HG03521 (cell line): ENCODE measurements at regions not wholly inside any gene's neighbourhood (a gene's known extent, or its start where the extent isn't known, plus 50 kb on each side); places are given as distances from the start of the nearest gene placed in this dataset.
"Not testable (repeated sequence)": the region's sequence is repeated elsewhere in the genome, so short reads cannot be mapped to it uniquely, and the experiment has no call there.

Experiments
- ATAC-seq: cut with Tn5 transposase; IDR thresholded peaks from one replicate; pipeline ENCODE4 v1.9.1; 2021; ENCODE audit warnings: mild to moderate bottlenecking, moderate library complexity; ENCODE audit not compliant: unreplicated experiment

DNA sequence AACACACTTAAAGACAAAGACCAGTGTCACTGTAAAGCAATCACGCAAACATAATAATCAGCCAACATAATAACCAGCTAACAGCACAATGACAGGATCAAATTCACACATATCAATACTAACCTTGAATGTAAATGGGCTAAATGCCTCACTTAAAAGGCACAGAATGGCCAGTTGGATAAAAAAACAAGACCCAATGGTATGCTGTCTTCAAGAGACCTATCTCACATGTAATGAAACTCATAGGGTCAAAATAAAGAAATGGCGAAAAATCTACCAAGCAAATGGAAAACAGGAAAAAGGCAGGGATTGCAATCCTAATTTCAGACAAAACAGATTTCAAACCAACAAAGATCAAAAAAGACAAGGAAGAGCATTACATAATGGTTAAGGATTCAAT, 78.2 kb upstream of the RAB12 start:
- not testable (repeated sequence) for ATAC-seq

DNA sequence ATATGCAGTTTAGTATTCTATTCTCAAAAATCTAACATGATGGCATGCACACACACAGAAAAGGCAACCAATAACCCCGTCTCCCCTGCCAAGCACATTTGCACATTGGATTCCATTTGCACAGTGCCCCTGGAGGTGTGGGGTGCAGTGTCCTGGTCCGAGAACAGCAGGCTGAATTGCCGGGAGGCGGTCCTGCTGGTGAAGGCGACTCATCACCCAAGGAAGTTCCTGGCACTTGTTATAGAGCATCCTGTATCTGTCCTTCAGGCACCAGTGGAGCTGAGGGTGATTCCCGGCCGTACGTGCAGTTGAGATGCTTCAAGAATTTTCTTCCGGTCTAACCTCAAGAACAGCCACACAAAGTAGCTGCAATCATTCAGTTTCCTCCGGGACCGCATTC, 73.0 kb upstream of the RAB12 start:
- no peak for ATAC-seq

DNA sequence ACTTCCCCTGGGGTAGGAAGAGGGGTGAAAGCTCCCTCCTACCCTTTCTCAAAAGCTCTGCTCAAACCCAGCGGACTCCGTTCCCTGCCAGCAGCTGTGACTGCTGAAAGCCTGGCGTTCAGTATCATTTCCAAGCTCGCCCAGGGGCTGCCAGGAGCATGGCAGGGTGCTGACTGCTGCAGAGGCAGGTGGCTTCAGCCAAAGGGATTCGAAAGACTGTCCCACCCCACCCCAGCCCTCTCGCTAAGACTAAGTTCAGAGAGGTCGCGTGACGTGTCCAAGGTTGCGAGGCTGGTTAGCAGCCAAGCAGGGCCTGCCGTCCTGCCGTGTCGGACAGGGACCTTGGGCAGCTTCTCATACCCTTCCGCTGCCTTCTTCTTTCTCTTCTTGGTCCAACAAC, 72.3 kb upstream of the RAB12 start:
- ATAC-seq, result no peak

DNA sequence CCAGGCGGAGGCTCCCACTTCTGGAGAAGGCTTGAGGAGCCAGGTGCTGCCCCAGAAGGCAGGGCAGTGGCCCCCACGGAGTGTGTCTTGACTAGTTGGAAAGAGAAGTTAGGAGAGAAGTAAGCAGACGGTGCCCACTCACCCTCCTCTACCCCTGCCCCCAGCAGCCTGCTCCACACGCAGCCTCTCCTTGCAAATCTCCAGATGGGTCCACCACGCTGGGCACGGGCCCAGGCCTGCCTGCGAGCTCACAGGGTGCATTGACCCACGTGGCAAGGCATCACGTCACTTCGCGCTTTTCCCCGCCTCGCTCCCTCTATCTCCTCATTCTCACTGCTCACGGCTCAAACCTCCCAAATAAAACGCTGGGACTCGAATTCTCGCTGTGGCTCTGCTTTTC, 71.8 kb upstream of the RAB12 start:
- ATAC-seq, result no peak

DNA sequence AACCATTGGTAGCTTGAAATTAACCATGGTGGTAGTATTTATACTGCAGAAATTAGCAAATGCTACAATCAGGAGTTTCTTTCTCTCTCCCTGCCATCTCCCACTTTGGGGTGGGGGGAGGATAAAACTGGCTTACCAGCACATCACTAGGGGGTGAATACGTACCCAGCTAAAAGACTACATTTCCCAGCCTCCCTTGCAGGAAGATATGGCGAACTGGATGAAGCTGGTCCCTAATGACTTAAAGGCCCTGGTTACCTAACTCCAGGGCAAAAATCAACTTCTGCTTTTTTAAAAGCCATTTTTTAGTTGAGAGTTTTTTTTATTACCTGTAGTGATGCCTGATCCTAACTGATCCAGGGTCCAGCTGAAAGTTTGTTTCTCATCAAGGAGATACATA, 70.3 kb upstream of the RAB12 start:
- ATAC-seq, result no peak

DNA sequence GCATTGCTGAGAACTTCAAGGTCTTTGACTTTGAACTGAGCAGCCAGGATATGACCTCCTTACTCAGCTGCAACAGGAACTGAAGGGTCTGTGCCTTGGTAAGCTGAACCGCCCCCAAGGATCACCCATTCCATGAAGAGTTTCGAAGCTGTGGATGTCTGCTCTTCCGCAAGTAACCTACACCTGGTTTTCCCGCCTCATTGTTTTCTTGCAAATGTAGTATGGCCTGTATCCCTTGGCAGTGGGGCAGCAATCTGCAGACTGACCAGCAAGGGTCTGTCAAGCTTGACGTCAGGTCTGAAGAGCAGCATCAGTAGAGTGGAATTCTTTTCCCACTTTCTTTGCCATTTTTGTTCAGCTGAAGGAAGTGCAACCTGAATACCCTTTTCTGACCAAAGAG, 62.6 kb upstream of the RAB12 start:
- no peak for ATAC-seq

DNA sequence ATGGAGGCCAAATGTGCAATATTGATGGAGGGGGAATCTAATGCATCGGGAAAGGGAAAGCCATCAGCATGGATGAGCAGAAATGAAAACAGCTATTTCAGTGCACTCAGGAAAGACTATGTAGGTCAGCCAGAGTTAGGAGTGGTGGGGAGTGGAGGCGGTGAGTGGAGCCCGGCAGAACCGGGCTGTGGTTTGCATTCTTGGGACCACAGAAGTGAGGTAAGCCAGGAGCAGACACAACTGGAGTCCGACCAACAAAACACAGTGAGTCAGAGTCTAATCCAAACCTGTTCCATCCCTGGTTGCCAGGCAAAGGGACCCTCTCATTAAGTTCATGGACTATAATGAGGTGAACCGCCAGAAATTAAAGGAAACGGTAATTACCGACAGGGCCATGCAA, 61.1 kb upstream of the RAB12 start:
- ATAC-seq, result no peak

DNA sequence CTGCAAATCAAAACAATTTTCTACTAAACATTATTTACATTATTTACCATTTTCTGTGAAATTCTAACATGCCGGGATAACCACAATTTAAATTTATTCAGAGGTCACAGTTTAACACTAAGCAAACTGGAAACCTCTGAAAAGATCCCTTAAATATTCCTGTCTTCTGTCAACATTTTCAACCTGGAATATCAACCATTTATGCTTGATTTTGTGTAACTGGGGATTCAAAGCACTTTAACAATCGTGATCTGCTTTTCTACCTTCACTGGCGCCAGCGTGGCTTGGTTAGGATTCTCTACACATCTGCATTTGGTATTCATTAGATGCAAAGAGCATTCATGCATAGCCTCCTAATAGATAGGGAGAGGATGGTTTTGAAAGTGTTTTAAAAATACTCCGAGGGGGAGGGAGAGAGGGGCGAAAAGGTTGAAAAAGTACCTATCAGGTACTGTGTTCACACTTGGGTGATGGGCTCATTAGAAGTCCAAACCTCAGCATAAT, 59.9 kb upstream of the RAB12 start:
- ATAC-seq, result no peak

DNA sequence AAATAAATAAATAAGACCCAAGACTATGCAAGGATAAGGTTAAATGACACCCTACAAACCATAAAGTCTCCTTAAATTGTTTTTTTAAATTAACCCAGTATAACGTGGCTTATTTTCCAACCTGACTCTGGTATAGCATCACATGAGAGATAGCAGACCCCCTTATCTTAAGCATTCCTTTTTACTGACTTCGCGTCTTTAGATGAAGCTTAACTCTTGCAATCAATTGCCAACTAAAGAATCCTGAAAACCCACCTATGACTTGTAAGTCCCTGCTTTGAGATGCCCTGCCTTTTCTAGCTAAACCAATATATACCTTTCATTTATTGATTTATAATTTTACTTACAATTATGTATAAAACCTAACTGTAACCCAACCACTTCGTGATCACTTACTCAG, 57.1 kb upstream of the RAB12 start:
- ATAC-seq, result no peak

DNA sequence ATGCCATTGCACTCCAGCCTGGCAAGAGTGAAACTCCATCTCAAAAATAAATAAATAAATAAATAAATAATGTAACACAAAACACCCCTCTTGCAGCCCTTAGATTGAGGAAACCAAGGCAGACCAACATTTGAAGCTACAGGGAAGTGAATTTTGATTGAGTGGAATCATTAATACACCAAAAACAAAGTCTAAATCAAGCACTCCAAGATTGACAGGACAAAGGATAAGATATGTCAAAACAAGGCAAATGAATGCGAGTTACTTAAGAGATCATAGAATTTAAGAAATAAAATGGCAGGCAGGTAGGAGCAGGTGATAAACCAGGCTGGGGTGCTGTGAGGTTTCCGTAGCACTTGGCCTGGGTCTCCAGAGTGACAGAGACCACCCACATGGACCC, 54.9 kb upstream of the RAB12 start:
- no peak for ATAC-seq

DNA sequence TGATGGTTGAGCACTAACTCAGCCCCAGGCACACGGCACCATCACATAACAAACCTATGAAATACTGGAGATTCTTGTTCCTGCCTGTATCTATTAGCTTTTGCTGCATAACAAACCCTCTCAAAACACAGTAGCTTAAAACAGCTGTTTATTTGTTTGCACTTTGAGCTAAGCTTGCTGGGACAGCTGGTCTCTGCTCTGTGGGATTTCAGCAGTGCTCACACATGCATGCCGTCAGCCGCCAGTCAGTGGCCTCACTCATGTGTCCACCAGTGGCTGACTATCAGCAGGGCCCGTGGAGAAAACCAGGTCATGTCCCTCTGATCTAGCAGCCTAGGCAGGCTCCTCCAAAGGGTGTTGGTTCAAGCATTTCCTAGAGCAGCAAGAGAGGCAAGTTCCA, 52.8 kb upstream of the RAB12 start:
- ATAC-seq, result no peak
